ENCODE measurements at regions not wholly inside any gene's neighbourhood (a gene's known extent, or its start where the extent isn't known, plus 50 kb on each side); places are given as distances from the start of the nearest gene placed in this dataset.

GRCh38 chrX:40307871-40308270 lies 210.1 kb upstream of the BCOR start:
- H3K27me3 ChIP-seq (replicated peaks; ENCODE audit: insufficient read depth) = no peaks in the 10 kb centered on the region
- H3K27ac ChIP-seq = no peak overlapping the region
- H3K4me3 ChIP-seq = no peak overlapping the region
- no peaks in the 10 kb centered on the region for H3K9me3 ChIP-seq
- ATAC-seq (ENCODE audit: insufficient number of reproducible peaks, low FRiP score, low read depth) (no peak), DNase-seq (ENCODE audit: low spot score) (no peak)
- no peaks in the 10 kb centered on the region for H3K4me1 ChIP-seq (ENCODE audit: control insufficient read depth in 1 of 2, low read depth in 2 of 2)
- TF ChIP-seq CTCF (IDR thresholded peaks at IDR 0.05) = no peak
- H3K36me3 ChIP-seq = no peaks in the 10 kb centered on the region

GRCh38 chrX:40304115-40304514 lies 206.4 kb upstream of the BCOR start:
- DNase-seq (ENCODE audit: low spot score) = no peak
- Histone ChIP-seq H3K9me3 (no peaks in the 10 kb centered on the region), H3K36me3 (no peaks in the 10 kb centered on the region), H3K27ac (no peak overlapping the region), H3K4me3 (no peak overlapping the region), H3K27me3 (replicated peaks; ENCODE audit: insufficient read depth) (no peaks in the 10 kb centered on the region), H3K4me1 (ENCODE audit: control insufficient read depth in 1 of 2, low read depth in 2 of 2) (no peaks in the 10 kb centered on the region)
- TF ChIP-seq CTCF (IDR thresholded peaks at IDR 0.05) = no peak
- no peak for ATAC-seq (ENCODE audit: insufficient number of reproducible peaks, low FRiP score, low read depth)

- no peak for DNase-seq (ENCODE audit: low spot score)
- TF ChIP-seq CTCF (IDR thresholded peaks at IDR 0.05) = no peak
These were observed 205.7 kb upstream of the BCOR start for GRCh38 chrX:40303256-40304077.

GRCh38 chrX:40300286-40300890 lies 202.6 kb upstream of the BCOR start:
- no peaks in the 10 kb centered on the region for H3K27me3 ChIP-seq (replicated peaks; ENCODE audit: insufficient read depth)
- H3K4me1 ChIP-seq (ENCODE audit: control insufficient read depth in 1 of 2, low read depth in 2 of 2) = no peaks in the 10 kb centered on the region
- H3K27ac ChIP-seq = no peak overlapping the region
- H3K36me3 ChIP-seq = no peaks in the 10 kb centered on the region
- ATAC-seq (ENCODE audit: insufficient number of reproducible peaks, low FRiP score, low read depth) (no peak), DNase-seq (ENCODE audit: low spot score) (no peak)
- no peak for TF ChIP-seq CTCF (IDR thresholded peaks at IDR 0.05)
- H3K4me3 ChIP-seq = no peak overlapping the region
- no peaks in the 10 kb centered on the region for H3K9me3 ChIP-seq

More at GRCh38 chrX:40303256-40304077, 205.7 kb upstream of the BCOR start:
- Histone ChIP-seq H3K27me3 (replicated peaks; ENCODE audit: insufficient read depth) (no peaks in the 10 kb centered on the region), H3K9me3 (no peaks in the 10 kb centered on the region), H3K4me3 (no peak overlapping the region), H3K4me1 (ENCODE audit: control insufficient read depth in 1 of 2, low read depth in 2 of 2) (no peaks in the 10 kb centered on the region), H3K36me3 (no peaks in the 10 kb centered on the region), H3K27ac (no peak overlapping the region)
- no peak for ATAC-seq (ENCODE audit: insufficient number of reproducible peaks, low FRiP score, low read depth)

GRCh38 chrX:40299641-40300046 lies 201.9 kb upstream of the BCOR start:
- H3K4me1 ChIP-seq (ENCODE audit: control insufficient read depth in 1 of 2, low read depth in 2 of 2) = no peaks in the 10 kb centered on the region
- no peak overlapping the region for H3K4me3 ChIP-seq
- ATAC-seq (ENCODE audit: insufficient number of reproducible peaks, low FRiP score, low read depth) = no peak
- H3K9me3 ChIP-seq = no peaks in the 10 kb centered on the region
- no peak for TF ChIP-seq CTCF (IDR thresholded peaks at IDR 0.05)
- H3K27me3 ChIP-seq (replicated peaks; ENCODE audit: insufficient read depth) = no peaks in the 10 kb centered on the region
- H3K27ac ChIP-seq = no peak overlapping the region
- DNase-seq (ENCODE audit: low spot score) = no peak
- no peaks in the 10 kb centered on the region for H3K36me3 ChIP-seq

All from thoracic aorta (tissue), 2 donors.